NCI-H1417 (cell line): ENCODE measurements at regions not wholly inside any gene's neighbourhood (a gene's known extent, or its start where the extent isn't known, plus 50 kb on each side); places are given as distances from the start of the nearest gene placed in this dataset.
"Not testable (repeated sequence)": the region's sequence is repeated elsewhere in the genome, so short reads cannot be mapped to it uniquely, and the experiment has no call there.

Experiments used
- DNase-seq, 3 experiments: peaks; one replicate each; lab custom pipeline; 2025; lab: John Stamatoyannopoulos, UW

DNA sequence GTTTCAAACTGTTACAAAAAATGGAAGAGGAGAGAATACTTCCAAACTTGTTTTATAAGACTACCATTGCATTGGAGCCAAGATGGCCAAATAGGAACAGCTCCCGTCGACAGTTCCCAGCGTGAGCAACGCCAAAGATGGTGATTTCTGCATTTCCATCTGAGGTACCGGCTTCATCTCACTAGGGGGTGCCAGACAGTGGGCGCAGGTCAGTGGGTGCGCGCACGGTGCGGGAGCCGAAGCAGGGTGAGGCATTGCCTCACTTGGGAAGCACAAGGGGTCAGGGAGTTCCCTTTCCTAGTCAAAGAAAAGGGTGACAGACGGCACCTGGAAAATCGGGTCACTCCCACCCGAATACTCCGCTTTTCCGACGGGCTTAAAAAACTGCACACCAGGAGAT, 149.7 kb upstream of the POF1B start:
- not testable (repeated sequence) for DNase-seq

DNA sequence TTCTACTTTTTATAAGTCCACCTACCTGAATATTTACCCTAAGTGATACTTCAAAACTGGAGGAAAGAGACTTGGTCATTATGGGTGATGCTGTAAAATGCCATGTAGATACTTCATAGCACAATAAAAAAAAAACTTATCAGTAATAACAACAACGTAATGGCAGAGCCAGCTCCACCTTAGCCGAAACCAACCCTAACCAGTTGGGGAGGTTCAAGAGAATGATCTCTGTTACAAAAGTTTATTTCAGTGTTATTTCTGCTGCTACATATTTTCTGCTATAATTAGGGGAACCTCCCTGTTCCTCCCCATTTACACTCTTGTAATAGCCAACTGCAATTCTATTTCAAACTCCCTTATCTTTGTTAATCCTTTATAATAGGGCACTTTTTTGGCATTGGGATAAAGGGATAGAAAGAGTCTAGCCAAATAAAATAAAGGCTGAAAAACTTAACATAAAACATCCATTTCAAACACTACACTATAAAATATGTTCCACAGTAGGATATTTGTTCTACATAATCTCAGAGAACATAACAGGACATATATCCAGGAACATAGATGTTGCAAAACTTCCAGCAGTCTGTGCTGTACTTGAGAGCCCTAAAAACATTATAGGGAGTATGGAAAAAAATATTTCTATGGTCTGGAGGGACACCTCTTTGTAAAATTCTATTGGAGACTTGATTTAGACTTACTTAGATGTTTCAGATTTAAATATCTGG, 138.7 kb upstream of the POF1B start:
- DNase-seq: no peak

DNA sequence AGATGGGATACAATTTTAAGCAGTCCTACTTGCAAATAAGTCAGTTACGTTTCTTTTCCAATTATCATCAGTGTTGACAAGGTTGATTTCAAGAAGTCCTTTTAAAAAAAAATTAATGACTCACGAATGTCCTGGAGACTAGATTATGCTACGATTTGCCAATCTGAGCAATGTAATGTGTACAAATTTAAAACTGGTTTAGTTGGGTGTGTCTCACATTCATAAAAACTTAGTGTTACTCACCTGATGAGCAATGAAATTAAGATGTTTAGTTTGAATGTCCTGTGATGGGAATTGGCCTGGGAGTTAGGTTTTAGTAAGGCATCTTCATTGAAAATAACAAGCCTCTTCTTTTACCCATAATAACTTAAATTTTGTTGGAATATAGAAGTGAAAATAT, 136.7 kb upstream of the POF1B start:
- DNase-seq: no peak

DNA sequence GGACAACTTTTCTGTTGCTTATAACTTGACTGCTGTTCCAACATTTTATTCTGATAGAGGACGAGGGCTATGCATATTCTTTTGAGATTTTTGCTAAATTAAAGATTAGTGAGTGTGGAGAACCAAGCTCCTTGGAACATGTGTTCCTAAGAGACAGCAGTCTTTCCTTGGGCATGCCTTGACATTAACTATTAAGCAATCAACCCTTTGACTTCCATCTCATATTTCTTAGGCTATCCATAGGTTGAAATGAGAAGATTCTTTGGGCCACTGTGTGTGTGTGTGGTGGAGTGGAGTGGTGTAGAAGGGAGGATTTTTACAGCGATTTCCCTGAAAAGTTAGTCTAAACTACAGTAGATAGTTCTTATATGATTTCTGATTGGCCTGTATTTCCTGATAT, 127.4 kb upstream of the POF1B start:
- DNase-seq: no peak

DNA sequence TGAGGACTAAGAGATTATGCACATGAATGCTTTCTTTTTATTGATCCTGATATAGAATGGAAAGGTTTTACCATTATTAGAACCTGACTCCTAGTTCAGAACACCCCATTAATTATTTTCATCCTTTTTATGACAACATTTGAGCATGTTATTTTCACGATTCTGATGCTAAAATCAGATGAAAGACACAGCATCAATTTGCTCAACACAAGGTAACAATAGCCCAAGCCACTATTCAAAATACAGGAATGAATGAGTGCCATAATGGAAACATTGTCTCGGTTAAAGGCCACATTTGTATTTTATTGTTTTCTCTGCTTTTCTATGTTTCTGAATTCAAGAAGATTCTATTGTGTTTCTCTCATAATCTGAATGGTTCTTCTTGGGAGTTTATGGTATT, 126.3 kb upstream of the POF1B start:
- no peak for DNase-seq

DNA sequence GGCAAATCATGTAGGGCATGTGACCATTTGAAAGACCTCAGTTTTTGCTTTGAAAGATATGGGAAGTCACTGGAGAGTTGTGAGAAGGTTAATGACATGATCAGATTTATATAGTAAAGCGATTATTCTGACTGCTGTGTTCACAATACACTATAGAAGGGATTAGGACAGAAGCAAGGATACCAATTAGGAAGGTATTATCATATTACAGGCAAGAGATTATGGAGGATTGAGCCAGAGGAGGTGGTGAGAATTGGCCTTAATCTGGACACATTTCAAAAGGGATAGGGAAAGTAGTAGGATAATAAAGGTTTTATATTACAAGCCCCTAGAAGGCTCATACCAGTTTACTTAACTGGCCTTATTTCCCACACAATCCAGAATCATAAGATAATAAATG, 124.9 kb upstream of the POF1B start:
- no peak for DNase-seq

DNA sequence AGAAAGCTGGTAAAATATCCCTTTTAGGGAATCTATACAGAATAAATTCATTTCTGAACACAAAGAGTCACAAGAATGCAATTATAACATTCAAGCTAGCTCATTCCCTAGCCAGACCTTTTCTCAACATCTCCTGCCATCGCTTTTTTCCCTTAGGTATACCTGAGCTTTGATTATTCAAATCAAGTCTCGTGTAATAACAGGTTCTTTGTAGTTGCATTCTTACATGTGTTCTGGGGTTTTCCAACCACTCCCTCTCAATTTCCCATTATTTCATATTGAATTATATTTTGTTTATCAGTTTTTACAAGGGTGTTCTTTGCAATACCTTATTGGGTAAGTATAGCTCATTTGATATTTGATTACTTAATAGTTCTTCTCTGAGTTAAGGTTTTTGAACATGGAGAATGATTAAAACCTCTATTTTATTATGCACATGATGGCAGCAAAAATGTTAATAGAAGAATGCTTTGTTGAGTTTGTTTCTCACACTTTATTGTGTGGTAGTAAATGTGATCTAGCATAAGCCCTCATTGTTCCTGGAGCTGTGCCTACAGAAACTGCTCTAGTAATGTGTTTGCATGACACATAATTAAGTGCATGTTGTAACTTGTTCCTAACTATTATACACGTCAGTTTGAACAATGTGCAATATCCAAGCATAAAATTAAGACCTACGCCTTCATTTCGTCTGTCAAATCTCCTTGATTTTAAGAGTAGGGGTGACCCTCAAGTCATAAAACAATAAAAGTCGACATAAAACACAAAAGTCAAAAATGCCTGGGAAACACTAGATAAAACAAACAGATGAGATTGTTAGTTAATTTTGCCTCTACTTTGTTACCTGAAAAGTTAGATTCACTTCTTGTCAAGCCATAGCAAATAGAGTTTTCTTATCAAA, 124.0 kb upstream of the POF1B start:
- peak in 2 of 3 experiments; percentile 41 to 89 for DNase-seq

DNA sequence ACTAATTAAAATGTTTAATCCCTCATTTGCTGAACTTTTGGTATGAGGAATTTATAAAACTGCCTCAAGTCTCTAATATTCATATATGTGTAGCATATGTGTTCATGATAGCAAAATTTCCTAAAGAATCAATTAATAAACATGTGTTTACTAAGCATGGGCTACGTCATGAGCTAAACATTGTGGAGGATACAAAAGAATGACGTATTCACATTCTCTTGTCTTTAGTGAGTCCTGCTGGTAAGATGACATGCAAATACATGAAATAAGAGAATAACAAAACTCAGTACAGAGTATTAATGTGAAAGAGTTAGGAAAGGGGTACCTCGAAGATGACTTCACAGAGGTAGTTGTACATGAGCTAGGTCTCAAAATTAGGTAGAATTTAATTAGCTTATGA, 121.9 kb upstream of the POF1B start:
- no peak for DNase-seq

DNA sequence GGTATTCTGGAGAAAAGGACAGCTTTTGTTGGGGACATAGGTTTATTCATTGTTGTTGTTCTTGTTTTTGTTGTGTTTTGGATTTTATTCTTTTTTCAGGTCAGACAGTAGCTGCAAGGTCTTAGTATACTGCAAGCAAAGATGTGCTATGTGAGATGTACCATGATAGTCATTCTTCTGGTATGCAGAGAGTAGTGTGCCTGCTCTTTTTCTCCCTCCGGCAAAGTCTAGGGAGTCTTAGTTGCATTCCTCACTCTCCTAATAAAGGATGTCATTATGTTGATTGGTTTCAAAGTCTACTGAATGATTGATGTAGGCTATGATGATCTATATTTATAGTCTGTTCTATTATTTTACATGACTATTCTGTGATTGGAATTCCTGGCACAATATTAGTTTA, 119.9 kb upstream of the POF1B start:
- DNase-seq: no peak

DNA sequence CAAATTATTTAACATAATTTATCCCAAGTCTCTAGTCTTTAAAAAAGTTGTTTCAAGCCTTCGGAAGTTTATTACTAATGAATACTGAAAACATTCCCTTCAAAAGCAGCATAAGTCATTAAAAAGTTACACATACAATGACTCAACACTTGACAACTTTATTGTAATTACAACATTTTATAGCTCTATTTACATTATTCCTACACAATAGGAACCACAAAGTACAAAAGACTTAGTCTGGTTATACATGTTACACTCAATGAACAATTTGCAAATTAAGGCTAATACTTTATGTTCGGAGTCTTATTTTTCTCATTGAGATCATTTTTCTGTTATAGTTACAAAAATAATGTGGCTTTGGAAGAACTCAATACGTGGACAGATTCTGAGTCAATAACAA, 114.4 kb upstream of the POF1B start:
- no peak for DNase-seq

DNA sequence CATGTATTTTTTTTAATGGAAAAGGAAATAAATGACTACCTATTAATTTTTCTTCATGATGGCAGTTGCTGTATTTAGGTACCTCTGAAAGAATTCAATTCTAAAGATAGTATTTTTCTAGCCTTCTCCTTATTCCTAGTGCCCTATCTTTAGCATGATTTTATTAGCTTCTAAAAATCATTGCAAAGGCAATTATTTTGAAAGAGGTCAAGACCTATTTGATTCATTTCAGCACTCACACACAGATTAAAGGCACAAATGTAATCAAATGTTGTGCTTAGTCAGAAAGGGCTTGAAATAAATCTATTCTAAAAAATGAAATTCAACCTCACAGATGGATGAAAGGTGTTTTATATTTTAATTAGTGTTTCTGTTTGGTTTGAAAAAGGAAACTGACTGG, 74.8 kb upstream of the POF1B start:
- no peak for DNase-seq

DNA sequence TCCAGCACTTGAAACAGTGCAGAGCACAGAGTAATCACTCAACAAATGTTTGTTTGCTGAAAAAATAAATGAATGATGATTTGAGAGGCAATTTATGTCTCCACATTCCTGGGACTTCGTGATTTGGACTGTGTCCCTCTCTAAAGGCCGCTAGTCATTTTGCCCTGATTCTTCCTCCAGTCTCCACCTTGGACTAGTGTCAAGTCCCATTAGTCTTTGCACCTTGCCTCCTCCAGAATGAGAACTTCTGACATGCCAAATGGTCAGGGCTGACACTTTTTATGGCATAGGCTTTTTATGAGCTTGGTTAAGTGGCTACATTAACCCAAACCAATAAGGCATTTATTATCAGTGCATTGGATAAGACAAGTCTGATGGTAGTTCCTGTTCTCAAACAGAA, 65.1 kb upstream of the POF1B start:
- DNase-seq: no peak
